ENCODE measurements at regions not wholly inside any gene's neighbourhood (a gene's known extent, or its start where the extent isn't known, plus 50 kb on each side); places are given as distances from the start of the nearest gene placed in this dataset.

DNA sequence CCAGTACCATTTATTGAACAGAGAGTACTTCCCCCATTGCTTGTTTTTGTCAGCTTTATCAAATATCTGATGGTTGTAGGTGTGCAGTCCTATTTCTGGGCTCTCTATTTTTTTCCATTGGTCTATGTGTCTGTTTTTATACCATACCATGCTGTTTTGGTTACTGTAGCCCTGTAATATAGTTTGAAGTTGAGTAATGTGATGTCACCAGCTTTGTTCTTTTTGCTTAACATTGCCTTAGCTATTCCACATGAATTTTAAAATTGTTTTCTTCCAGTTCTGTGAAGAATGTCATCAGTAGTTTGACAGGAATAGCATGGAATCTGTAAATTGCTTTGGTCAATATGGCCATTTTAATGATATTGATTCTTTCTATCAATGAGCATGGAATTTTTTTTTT, 140.5 kb upstream of the RHOBTB1 start:
- TF ChIP-seq CTCF (optimal IDR thresholded peaks at IDR 0.05 in 1 of 3, IDR thresholded peaks at IDR 0.05 in 1 of 3, conservative IDR thresholded peaks at IDR 0.05 in 1 of 3; ENCODE audit: extremely low read depth in 1 of 3, insufficient read depth in 2 of 3, low read length in 3 of 3) (no peak), EZH2 (IDR thresholded peaks at IDR 0.05; ENCODE audit: low read length) (no peak)

Measured in keratinocyte (primary cell).